Stomach (tissue), 8 donors: ENCODE measurements at regions not wholly inside any gene's neighbourhood (a gene's known extent, or its start where the extent isn't known, plus 50 kb on each side); places are given as distances from the start of the nearest gene placed in this dataset.

Experiments
- DNase-seq, 2 donors: peaks; one replicate each; pipeline versions ENCODE4 v3.0.0 to v3.0.0-alpha.2; 2013 to 2019
- H3K27ac ChIP-seq, 5 donors: fragments of 200-600 bp in 4 of 5; sonication (generic) in 4 of 5; one replicate each; pipeline ENCODE4 v1.5.1; 2013 to 2019; ENCODE audit warnings: mild to moderate bottlenecking in 1 of 5, moderate library complexity in 1 of 5
- H3K27me3 ChIP-seq, 3 donors: fragments of 200-600 bp; sonication (generic); one replicate each; pipeline ENCODE4 v1.5.1; 2017 to 2019; ENCODE audit warnings: mixed run types in 1 of 3
- H3K36me3 ChIP-seq, 4 donors: fragments of 200-600 bp; sonication (generic); 1 replicate in 3 of 4; 2 replicates in 1 of 4; pipeline ENCODE4 v1.5.1; 2016 to 2019
- H3K4me1 ChIP-seq, 4 donors: fragments of 200-600 bp; sonication (generic); one replicate each; pipeline ENCODE4 v1.5.1; 2016 to 2019
- H3K4me3 ChIP-seq, 4 donors: fragments of 200-600 bp; sonication (generic) in 3 of 4; one replicate each; pipeline ENCODE4 v1.5.1; 2016 to 2019; ENCODE audit warnings: mild to moderate bottlenecking in 1 of 4
- H3K9me3 ChIP-seq, 4 donors: fragments of 200-600 bp; sonication (generic); one replicate each; pipeline ENCODE4 v1.5.1; 2016 to 2019
- CTCF ChIP-seq, 7 experiments: fragments of 450-650 bp in 4 of 7; fragments of 200-600 bp in 3 of 7; sonication (generic) in 3 of 7; IDR thresholded peaks; one replicate each; pipeline ENCODE4 v1.5.1; 2016 to 2019; ENCODE audit warnings: antibody characterized with exemption in 7 of 7, control low read depth in 2 of 7, mild to moderate bottlenecking in 1 of 7
- EP300 ChIP-seq: sonication (generic); formaldehyde crosslinking; IDR thresholded peaks from one replicate; pipeline ENCODE4 v1.6.1; 2017; ENCODE audit warnings: antibody characterized with exemption
- POLR2A ChIP-seq, 4 donors: fragments of 450-650 bp; IDR thresholded peaks; one replicate each; pipeline ENCODE4 v1.6.1; 2016; ENCODE audit warnings: antibody characterized with exemption in 4 of 4, control low read depth in 2 of 4, mild to moderate bottlenecking in 1 of 4, moderate library complexity in 1 of 4
- POLR2AphosphoS5 ChIP-seq, 3 donors: sonication (generic); formaldehyde crosslinking; IDR thresholded peaks; one replicate each; pipeline ENCODE4 v1.6.1; 2016; ENCODE audit warnings: antibody characterized with exemption in 3 of 3
- WGBS, 5 donors: extraction: QIAGEN DNeasy Blood & Tissue Kit in 3 of 5; methylation state at CpG; one replicate each; pipeline versions ENCODE4 v1.1.5 to v1.1.7; 2013 to 2018; 5-methylcytosine and 5-hydroxymethylcytosine counted together
- intact Hi-C: fragments of 100-400 bp; cut with DNase I; formaldehyde crosslinking; loops from one replicate; pipeline ENCODE4 v1.15.1; 2023; ENCODE audit warnings: low total_unique reads
- donor health status: healthy with polysubstance abuse.
- donor health status: Bipolar disorder and iron deficiency.
- donor health status: healthy.

DNA sequence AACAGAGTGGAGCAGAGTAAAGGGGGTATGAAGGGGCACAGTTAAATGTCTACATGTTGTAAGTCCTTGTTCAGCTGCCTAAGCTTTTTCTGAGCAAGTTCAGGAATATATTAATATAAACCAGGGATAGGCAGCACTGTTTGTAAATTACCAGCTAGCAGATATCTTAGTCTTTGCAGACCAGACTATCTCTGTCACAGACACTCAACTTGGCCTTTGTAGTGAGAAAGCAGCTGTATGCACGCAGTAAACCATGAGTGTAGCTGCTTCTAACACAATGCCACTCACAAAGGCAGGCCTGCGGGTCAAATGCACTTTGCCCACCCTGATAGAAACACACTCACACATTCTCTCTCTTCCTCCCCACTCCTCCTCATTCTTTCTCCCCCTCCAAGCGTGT lies 1016.9 kb downstream of the UQCRFS1 start:
- TF ChIP-seq CTCF (IDR thresholded peaks at IDR 0.05) (no peak), EP300 (no peak), POLR2A (IDR thresholded peaks at IDR 0.05) (no peak), POLR2AphosphoS5 (IDR thresholded peaks at IDR 0.05) (no peak)
- no peak for DNase-seq
- H3K9me3 ChIP-seq: no peaks in the 10 kb centered on the region
- no peaks in the 10 kb centered on the region for H3K4me1 ChIP-seq
- H3K4me3 ChIP-seq: no peak overlapping the region
- intact Hi-C loops: no loop called here
- WGBS, 5 donors: 32 to 49% (median 41%) methylated on average over 3 of the region's 3 CpGs
- H3K27me3 ChIP-seq: peaks cover 0 to 6% (median 0%) of the 10 kb centered on the region in 3 donors
- no peaks in the 10 kb centered on the region for H3K36me3 ChIP-seq
- no peak overlapping the region for H3K27ac ChIP-seq

DNA sequence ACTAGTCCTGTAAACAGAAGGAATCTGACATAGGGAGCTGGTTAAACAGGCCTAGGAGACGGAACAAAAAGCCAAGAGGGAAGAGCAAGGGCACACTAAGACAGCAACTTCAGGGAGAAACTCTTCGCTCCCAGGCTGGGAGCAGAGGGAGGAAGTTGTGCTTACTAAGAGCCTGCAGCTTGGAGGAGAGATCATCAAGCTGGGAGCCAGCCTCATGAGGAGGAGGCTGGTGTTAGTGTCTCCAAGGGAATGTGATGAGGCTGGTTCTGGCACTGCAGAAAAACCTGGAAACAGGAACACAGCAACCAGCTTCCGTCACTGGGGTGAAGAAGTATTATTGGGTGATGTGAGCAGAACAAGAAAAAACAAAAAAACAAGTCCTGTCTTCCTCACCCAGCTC lies 1027.3 kb downstream of the UQCRFS1 start:
- H3K9me3 ChIP-seq: no peaks in the 10 kb centered on the region
- intact Hi-C loops: no loop called here
- no peaks in the 10 kb centered on the region for H3K36me3 ChIP-seq
- 55 to 67% (median 60%) methylated on average over 3 of the region's 3 CpGs for WGBS, 5 donors
- H3K4me3 ChIP-seq: no peak overlapping the region
- no peaks in the 10 kb centered on the region for H3K27me3 ChIP-seq
- H3K4me1 ChIP-seq: no peaks in the 10 kb centered on the region
- TF ChIP-seq POLR2A (IDR thresholded peaks at IDR 0.05): no peak
- no peak for TF ChIP-seq POLR2AphosphoS5 (IDR thresholded peaks at IDR 0.05)
- TF ChIP-seq EP300: no peak
- no peak for TF ChIP-seq CTCF (IDR thresholded peaks at IDR 0.05)
- DNase-seq: no peak
- no peak overlapping the region for H3K27ac ChIP-seq

GRCh38 chr19:28184997-28185396 lies 1028.0 kb downstream of the UQCRFS1 start:
- Histone ChIP-seq H3K27me3 (no peaks in the 10 kb centered on the region), H3K9me3 (no peaks in the 10 kb centered on the region), H3K27ac (no peak overlapping the region), H3K4me3 (no peak overlapping the region), H3K36me3 (no peaks in the 10 kb centered on the region), H3K4me1 (no peaks in the 10 kb centered on the region)
- intact Hi-C loops: no loop called here
- TF ChIP-seq POLR2AphosphoS5 (IDR thresholded peaks at IDR 0.05): no peak
- no peak for TF ChIP-seq POLR2A (IDR thresholded peaks at IDR 0.05)
- TF ChIP-seq CTCF (IDR thresholded peaks at IDR 0.05): no peak
- no peak for TF ChIP-seq EP300
- no peak for DNase-seq

- no peak overlapping the region for H3K27ac ChIP-seq
- 0 to 76% (median 28%) methylated on average over 1 of the region's 1 CpG for WGBS, 5 donors
- H3K36me3 ChIP-seq: no peaks in the 10 kb centered on the region
- H3K4me1 ChIP-seq: no peaks in the 10 kb centered on the region
- H3K27me3 ChIP-seq: no peaks in the 10 kb centered on the region
- TF ChIP-seq CTCF (IDR thresholded peaks at IDR 0.05) (no peak), POLR2A (IDR thresholded peaks at IDR 0.05) (no peak)
- no peak for DNase-seq
- no peak overlapping the region for H3K4me3 ChIP-seq
- intact Hi-C loops: no loop called here
- H3K9me3 ChIP-seq: peaks cover 0 to 47% (median 28%) of the 10 kb centered on the region in 4 donors
Observed at GRCh38 chr19:28176193-28176592, 1036.8 kb downstream of the UQCRFS1 start.
